GM18867 (cell line): ENCODE measurements at regions not wholly inside any gene's neighbourhood (a gene's known extent, or its start where the extent isn't known, plus 50 kb on each side); places are given as distances from the start of the nearest gene placed in this dataset.

Experiments used
- ATAC-seq: cut with Tn5 transposase; IDR thresholded peaks from one replicate; pipeline ENCODE4 v1.9.1; 2021; ENCODE audit warnings: mild to moderate bottlenecking, moderate library complexity; ENCODE audit not compliant: unreplicated experiment

DNA sequence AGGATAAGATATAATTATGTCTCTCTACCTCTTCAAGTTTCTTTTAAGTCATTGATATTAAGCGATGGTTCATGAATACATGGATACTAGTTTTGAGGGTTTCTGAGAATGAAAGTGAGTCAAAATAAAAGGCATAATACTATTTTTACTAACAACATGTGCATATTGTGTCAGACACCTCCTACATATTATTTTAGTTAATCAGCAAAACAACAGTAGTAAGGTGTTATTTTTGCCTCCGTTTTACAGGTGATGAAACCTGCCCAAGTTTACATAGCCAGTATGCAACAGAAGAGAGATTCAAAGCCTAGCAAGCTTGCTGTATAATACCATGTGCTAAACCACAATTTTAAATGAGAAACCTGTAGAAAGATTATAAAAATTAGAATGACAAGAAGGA lies 544.1 kb downstream of the EPHA5 start:
- ATAC-seq: no peak

- ATAC-seq: no peak
Measured at GRCh38 chr4:65120287-65120686, 550.0 kb downstream of the EPHA5 start.

- no peak for ATAC-seq
Measured at GRCh38 chr4:65102419-65102818, 567.9 kb downstream of the EPHA5 start.

- no peak for ATAC-seq
Measured at GRCh38 chr4:65096630-65097029, 573.7 kb downstream of the EPHA5 start.

DNA sequence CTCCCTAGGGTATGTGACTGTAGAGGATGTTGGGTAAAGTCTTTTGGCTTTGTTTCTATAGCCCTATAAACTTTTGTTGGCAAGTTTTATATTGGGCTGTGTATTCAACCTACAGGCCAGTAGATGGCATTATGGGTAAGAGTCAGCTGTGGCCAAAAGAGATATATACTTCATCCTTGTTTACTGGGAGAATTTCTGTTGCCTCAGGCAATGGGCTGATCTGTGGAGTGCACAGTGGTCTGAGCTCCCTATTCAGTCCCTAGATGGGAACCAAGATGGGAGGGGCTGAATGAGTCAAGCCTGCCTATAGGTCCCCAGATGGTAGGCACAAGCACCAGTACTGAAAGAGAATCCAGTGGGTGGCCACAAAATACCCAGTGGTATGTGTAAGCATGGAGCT lies 580.6 kb downstream of the EPHA5 start:
- no peak for ATAC-seq

GRCh38 chr4:65083076-65083475 lies 587.2 kb downstream of the EPHA5 start:
- ATAC-seq: no peak

DNA sequence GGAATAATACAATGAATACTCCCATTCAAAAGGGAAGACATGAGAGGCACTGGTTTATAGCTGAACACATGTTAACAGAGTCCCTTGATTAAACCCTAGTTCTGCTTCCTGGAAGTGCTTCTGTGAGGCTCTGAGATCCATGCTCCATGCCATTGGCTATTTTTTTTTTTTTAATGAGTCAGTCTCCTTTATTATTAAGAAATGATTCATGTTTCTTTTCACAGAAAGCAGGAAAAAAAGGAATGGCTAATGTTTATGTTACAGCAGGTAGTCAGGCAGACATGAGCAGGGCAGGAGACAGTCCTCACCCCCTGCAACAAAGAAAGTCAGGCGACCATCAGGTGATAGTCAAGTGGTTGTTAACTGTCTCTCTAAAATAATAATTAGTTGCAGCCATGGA lies 598.7 kb downstream of the EPHA5 start:
- ATAC-seq: no peak

GRCh38 chr4:65069177-65069576 lies 601.1 kb downstream of the EPHA5 start:
- no peak for ATAC-seq

DNA sequence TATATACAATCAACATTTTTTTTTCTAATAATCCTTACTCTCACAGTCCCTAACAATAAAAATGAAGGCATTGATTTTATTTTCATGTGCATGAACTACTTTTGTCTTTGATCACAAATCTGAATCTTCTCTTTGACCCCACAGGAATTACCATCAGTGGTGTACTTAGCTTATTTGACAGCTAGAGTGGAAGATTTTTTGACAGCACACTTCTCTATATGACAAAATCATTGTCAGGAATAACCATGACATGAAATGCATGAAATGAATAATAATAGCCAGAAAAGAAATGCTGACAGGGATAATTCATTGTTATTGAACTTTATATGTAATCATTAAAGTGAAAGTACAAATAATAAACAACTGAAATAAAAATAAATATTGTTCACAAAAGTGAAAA lies 604.2 kb downstream of the EPHA5 start:
- no peak for ATAC-seq

- no peak for ATAC-seq
Measured at GRCh38 chr4:65063601-65064000, 606.7 kb downstream of the EPHA5 start.

- no peak for ATAC-seq
Measured at GRCh38 chr4:65050786-65051185, 619.5 kb downstream of the EPHA5 start.

- no peak for ATAC-seq
Measured at GRCh38 chr4:65046192-65047133, 623.8 kb downstream of the EPHA5 start.

DNA sequence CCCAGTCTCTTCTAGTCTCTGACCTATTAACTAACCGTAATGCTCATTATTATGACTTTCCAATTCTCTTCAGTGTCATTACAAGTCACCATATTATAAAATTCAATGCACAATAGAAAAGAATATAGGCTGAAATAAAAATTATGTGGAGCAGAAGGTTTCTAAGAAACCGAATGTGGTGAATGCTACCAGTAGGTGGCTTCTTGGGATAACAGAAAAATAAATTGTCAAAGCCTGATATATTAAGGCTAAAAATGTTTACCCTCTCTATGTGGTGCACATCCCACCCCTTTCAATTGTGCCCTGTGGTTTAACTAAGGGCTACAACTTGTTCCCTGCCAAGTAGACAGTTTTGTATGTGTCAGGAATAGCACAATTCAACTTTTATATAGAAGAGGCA lies 624.6 kb upstream of the TECRL start:
- no peak for ATAC-seq

- ATAC-seq: no peak
Measured at GRCh38 chr4:65028592-65028991, 619.3 kb upstream of the TECRL start.

DNA sequence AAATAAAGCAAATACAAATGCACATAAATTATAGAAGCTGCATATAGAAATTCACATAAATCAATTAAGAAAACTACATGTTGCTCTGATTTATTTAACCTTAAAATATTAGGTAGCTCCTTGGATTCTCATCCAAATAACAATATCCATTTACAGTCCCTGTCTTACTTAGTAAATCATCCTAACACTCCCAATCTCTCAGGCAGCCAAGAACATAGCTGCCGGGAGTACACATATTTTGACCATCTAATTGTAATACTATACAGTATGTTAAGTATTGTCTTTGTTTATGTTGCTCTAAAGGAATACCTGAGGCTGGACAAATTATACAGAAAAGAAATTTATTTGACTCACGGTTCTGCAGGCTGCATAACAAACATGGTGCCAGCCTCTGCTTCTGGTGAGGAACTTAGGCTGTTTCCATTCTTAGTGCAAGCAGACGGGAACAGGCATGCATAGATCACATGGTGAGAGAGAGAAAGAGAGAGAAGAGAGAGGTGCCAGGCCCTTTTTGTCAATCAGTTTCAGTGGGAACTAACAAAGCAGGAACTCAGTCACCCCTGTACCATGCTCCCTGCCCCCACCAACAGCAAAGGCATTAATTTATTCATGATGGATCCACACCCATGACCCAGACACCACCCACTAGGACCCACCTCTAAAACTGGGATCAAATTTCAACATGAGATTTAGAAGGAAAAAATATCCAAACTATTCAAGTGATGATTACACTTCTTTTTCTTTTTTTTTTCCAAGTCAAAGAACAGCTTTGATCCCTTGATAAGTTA lies 614.8 kb upstream of the TECRL start:
- ATAC-seq: no peak

DNA sequence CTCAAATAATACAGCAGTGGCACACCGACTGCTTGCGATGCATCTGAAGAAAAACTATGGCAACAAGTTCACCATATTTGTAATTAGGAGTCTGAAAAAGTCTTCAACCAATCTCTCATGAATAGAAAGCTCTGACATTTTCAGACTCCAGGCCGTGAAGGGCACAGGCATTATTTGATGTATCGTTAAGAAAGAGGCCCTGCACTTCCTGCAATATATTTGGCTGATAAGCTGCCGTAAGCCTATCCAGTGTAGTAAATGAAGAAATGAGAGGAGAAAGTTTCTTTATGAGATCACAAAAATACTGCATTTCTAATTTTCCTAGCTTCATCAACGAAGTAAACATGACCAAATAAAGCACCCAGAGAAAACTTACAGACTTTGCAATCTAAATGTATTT lies 613.8 kb upstream of the TECRL start:
- ATAC-seq: no peak

GRCh38 chr4:65021737-65022136 lies 612.5 kb upstream of the TECRL start:
- no peak for ATAC-seq

GRCh38 chr4:65021149-65021548 lies 611.9 kb upstream of the TECRL start:
- no peak for ATAC-seq

GRCh38 chr4:65019775-65020174 lies 610.5 kb upstream of the TECRL start:
- ATAC-seq: no peak

GRCh38 chr4:65018313-65018712 lies 609.1 kb upstream of the TECRL start:
- ATAC-seq: no peak

DNA sequence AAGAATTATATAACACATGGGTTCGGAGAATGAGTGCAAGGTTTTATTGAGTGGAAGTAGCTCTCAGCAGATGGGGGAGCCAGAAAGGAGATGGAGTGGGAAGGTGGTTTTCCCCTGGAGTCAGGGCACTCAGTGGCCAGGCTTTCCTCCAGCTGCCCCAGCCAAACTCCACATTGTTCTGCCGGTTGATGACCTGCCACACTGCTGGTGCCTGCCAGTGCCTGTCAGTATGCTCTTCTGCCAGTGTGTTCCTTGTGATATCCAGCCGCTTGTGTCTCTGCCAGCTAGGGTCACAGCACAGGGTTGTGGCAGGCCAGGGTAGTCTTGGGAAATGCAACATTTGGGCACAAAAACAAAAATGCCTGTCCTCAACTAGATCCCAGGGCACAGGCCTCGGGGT lies 604.8 kb upstream of the TECRL start:
- no peak for ATAC-seq

- peak; percentile 75 for ATAC-seq
Measured at GRCh38 chr4:65007841-65008439, 598.7 kb upstream of the TECRL start.
